ENCODE measurements at regions not wholly inside any gene's neighbourhood (a gene's known extent, or its start where the extent isn't known, plus 50 kb on each side); places are given as distances from the start of the nearest gene placed in this dataset.

DNA sequence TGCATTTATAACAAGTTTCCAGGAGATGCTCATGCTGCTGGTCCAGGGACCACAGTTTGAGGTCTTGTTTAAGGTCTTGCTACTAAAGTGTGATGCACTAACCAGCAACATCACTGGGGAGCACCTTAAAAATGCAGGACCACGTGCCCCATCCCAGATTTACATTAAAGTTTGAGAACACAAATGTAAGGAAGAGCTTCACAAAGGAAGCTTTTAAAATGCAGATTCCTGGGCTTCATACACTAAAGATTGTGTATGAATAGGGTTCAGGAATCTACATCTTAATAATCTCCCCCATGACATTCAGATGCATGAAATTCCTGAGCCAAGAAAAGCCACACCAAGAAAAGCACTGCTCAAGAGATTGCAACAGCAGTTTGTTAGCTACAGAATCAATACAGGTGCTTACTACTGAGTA is 235.3 kb upstream of the TANK start:
- no peak for DNase-seq

DNA sequence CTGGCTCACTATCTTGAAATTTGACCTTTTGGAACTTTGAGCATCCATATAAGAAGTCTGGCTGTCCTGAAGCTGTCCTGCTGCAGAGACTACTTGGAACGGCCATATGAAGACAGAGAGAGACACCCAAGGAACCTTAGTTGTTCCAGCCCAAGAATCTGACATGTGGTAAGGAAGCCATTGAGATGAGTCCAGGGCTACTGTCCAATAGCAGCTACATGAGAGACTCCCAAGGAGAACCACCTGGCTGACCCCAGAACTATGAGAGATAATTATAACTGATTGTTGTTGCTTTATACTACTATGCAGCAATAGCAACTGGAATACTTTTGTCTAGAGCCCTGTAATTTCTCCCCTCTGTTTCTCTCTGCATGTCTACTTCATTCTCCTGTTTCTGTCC is 234.3 kb upstream of the TANK start:
- no peak for DNase-seq

DNA sequence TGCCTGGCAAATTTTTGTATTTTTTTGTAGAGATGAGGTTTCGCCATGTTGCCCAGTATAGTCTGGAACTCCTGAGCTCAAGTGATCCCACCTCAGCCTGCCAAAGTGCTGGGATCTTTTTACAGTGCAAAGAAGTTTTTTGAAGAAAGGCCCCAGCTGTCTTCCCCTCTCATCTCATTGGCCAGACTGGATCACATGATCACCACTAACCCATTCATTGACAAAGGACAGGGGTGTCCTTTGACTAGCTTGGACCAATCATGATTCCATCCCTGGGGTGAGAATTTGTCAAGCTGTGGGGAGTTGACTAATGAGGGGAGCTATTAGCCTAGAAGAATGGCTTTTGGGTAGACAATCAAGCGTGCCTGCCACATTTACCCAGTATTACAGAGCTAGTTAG is 232.9 kb upstream of the TANK start:
- DNase-seq = no peak

DNA sequence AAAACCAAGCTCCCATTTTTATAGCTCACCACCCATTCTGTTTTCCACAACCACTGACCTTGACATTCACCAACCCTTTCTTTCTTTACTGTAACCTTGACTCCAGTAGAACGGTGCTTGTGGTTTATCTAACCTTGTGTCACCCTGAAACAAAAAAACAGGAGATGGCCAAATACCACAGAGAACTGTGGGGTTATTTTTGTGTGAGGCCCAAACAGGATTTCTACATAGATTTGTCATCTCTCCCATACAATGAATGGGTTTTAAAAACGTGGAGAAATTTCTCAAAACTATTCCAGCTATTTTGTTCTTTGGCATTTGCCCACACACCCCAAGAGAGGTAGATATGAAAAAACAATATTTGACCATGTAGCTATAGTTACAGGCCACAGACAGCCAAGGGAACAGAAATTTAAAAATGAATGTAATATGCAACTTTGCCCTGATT is 231.3 kb upstream of the TANK start:
- no peak for DNase-seq

DNA sequence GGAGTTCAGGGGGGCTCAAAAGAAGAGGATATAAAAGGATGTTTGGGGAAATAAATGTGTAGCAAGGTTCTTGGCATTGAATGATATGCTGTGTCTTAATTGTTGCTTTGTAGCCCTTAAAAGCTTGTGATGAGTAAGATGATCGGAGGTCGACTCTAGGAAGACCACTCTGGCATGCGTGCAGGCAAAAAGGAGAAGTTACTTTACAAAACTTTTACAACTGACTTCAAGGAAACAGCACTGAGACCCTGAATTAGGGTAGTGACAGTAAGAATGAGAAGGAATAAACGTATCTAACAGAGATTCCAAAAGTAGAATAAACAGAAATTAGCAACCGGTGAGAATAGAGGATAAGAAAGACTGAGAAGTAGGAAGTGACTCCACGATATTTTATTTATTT is 228.7 kb upstream of the TANK start:
- DNase-seq = no peak

DNA sequence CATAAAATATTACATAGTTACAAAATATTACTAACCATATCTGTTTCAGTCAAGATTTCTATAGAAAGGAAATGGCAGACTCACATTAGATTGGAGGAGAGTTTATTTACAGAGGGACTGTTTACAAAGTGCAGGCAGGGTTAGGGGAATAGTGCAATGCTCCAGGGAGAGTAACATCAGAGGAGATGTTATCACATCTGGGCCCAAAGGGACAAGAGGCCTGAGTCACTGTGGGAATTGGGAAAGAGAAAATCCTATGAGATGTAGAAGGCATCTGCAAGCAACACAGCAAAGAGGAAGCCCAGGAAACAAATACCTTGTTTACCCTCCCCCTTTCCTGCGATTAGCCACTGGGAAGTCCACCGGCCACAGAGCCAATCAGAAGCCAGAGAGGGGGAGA is 227.3 kb upstream of the TANK start:
- DNase-seq = no peak

DNA sequence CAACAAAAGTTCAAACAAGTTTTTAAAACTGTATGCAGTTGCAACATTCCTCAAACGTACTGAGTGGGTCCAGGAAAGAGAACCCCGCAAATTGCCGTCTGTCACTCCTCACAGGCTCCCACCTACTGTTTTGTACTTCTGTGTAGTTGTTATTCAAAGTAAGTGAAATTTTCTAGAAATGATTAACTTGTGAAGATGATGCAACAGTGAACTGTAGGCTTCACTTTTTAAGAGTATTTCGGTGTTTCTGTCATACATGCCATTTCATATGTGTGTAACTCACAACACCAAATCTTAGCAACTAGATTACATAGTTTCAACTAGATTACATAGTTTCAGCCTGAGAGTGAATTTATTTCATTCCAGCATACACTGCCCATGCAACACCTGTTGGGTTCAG is 226.0 kb upstream of the TANK start:
- DNase-seq = no peak

DNA sequence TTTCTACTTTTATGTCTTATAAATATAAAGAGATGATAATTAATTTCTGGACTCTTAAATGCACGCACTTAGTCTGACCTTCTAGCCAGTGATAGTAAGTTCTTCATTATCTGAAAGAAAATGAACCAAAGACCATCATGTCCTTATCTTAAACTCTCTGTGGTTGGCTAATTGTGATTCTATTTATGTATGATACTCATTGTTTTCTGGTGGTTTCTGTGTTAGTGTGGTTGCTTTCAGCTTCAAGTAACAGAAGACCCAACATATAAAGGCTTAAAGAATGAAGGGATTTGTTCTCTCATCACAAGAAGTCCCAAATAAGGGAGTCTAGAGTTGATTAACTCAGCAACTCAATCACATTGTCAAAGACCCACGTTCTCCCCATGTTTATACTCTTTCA is 225.2 kb upstream of the TANK start:
- DNase-seq = no peak

DNA sequence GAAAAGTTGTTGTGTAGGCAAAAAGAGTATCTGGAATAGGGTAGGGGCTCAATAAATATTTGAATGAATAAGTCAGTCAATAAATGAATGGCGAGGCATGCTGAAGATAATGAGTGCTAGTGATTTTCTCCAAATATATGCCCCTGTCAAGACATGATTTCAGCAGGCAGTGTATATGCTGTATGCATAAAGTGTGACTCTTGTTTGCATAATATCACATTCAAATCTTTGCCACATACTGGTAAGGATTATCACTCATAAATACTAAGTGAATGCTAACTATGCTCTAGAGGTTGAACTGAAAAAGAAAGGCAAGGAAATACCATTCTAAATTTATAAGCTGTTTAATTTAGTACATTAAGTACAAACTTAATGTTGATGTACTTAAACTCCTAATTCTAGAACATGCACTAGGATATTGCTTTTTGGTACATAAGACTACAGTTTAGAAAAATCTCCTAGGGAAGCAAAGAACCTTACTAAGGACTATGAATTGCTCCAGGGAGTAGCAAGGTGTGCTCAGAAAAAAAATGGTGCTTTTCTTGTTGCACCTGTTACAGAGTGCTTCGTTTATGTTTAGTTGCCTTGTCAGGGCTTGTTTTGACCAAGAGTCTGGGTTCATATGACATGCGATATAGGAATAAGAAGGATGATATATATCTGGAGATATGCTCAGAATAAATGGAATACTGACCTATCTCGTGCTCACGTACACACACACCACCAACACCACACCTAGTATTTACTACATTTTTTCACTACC is 224.0 kb upstream of the TANK start:
- DNase-seq = no peak

DNA sequence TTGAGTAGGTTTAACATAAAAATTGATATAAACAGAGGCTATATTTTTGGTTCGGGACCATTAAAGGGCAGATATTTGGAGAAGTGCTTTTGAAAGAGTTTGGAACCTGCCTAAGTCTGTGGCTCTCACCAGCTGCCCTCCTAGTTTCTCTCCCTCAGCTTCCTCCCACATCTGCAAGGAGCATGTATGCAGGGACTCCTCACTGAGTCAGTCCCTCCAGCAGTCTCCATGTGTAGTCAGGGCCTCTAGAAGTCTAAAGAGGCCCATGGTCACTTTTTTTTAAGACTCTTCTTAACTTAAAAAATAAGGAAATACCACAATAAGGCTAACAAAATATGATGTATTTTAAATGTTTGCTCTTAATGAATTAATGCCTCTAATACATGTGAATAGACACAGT is 220.0 kb upstream of the TANK start:
- no peak for DNase-seq

DNA sequence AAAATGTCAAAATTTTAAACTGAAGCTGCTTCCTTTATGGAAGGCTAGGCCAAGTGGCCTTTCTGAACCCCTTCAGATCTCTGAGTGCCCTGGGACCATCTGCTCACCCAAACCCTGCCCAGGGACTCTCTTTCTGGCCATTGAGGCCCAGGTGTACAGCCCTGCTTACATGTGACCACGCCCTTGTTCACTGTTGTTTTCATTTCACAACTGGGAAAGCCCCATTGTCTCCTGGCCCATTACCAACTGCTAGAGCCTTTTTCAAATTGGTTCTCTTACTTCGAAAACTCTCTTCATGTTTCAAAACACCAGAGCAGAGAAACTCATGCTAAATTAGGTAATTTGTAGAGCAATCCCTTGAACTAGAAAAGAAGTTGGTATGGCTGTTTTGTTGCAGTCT is 219.5 kb upstream of the TANK start:
- no peak for DNase-seq

DNA sequence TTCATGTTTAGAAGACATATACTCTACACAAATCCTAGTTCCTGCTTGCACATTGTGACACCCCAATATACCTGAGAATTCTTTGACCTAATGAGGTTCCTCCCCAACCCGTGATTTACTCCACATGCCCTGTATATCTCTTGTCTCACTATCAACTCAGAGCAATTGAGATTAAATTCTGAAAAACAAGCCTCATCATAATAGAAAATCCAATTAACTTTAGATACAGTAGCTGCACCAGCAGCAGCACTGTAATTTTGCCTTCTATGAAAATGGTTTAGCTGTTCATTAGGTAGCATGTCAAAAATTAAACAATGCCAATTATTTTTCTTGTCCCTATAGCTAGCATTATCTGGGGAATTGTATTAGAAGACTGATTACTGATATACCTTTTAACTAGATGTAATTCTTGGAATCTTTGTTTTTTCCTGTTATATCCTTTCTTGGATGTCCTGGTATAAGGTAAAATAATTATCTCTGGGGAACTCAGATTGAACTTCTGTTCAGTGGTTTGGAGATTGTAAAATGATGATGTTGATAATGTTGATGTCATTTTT is 218.9 kb upstream of the TANK start:
- DNase-seq = no peak

DNA sequence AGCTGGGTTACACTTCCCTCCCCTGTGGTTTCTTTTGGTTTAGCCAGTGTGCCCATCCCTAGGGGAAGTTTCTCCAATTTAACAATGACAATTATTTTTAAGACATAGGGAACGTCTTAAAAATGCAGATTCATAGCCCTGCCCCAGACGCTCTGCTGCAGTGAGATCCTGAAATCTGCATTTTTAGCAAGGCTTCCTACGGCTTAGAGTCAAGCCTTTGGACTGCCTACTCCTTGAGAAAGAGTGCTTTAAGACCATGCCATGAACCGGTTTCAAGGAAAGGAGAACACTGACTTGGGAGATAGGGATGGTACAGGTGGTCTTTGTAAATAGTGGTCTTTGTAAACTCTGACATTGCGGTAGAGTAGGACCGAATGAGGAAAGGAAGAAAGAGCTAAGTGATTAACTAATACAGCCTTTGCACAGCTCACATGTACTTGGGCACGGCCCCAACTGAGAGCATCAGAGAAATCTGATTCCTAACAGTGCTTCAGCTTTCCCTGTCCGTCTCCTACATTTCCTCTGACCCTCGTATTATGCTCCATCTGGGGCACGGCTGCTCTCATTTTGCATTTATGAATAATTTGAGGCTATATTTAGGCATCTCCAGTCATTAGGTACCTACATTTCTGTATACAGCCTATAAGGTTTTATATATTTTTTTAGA is 217.6 kb upstream of the TANK start:
- DNase-seq = no peak

DNA sequence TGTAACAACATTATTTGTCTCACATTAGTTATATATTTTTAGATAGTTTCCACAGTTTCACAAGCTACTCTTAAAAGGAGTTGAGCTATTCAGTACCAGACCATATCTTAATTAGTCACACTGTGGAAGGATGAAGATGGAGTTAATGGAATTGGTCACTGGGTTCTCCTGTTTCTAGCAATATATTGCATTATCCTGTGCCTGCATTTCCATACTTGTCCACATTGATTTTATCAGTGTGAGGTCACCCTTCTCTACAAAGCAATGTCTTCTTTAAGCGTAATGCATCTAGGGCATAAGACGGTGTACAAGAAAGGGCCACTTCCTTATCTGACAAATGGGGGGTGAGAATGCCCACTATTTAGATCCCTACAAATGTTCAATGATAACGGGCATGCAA is 216.8 kb upstream of the TANK start:
- DNase-seq = no peak

DNA sequence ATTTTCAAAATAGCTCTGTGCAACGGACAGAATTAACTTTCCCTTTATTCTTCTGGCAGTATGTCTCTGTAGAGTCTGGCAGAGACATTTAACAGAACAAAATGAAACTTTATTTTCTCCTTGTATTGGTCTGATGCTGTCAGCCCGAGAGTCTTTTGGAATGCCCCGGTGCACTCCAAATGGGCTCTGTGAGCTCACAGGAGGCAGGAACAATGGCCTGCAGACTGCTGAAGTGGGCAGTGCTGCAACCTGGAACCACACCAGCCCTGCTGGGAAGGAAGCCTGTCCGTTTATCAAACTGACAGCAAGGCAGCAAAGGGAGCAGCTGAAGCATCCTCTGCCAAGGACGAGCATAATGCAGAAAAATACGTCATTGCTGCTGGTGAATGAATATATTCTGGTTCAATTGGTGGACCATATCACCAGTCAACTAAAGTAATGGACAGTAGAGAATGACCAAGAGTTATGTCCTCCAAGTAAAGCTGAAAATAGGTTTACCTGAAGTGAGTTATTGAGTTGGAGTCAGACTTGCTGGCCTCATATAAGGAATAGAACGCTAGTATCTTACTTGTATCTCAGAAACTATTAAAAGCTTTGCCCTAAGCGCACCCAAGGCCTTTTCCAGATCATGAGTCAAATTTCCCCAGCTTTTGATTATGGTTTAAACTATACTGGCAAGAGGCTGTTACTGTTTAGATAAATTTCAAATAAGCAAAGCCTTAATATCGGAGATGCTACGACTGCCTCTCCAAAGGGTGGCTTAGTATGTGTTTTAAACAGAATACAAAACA is 207.6 kb upstream of the TANK start:
- no peak for DNase-seq

DNA sequence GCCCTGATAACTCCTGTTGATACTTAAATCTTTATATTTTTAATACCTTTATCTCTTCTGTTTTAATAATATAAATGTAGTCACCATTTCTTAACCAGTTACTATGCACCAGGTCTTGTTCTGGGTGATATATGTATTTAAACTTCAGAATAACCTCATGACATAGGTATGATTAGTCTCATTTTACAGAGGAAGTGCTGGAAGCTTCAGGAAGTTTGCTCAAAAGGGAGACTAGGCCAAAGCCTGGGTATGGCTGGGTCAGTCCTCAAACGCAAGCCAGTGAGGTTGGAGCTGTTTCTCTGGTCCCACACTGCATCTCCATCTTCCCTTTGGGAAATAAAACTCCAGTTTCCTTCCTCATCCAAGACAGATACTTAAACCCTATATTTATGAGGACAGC is 204.7 kb upstream of the TANK start:
- DNase-seq = no peak

DNA sequence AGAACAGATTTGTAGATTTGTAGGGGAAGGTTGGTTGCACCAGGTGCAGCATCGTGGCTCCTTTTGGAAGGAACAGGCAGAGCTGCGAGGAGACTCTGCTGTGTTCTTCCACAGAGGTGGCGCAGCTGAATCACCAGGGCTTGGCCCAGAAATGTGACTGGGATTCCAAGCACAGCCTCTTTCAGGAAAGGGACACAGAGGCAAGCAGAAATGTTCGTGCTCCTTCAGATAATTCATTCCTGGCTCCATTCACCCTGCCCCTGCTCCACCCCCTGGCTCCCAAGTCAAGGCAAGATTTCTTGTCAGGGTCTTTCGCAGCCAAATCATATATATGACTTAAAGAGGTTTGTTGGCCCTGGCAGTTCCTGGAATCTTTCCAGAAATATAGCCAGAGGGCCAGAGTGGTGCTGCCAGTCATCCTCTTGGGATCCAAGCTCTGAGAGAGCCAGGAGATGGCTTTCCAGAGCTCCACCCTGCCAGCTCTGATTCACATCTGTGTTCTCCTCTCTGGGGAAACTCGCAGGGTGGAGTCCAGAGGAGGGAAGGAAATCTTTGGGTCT is 203.9 kb upstream of the TANK start:
- DNase-seq = no peak

DNA sequence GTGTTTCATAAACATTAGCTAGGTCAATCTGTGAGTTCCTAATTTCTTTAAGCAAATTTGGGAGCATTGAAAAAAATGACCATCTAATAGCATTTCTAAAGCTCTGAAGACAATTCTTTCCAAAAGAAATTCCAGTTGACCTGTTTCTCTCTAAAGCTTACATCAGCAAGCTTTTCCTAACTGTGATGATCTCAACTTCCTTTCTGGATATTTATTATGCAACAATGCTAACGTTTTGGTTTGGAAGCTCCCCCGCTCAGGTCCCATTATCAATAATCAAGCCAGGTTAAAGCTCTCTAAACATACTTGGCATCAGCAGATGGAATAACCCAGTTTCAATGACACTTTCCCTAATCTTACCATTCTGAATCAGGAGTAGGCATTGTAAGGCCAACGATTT is 196.3 kb upstream of the TANK start:
- no peak for DNase-seq

DNA sequence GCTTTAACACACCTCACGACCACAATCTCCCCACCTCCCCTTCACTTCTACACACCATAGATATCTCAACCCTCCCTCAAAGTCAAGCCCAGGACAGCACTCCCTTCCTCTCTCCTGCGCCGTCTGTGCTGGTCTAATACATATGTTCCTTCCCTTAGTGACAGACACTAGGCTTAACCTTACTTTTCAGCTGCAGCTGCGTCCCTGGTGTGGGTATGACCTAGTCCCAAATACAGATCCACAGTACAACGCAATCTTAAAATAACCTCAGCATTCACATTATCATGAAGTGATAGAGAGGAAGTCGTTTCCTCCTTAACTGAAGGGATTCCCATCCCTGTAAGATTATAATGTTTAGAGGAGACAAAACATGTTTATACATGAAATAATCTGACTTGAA is 192.7 kb upstream of the TANK start:
- no peak for DNase-seq

DNA sequence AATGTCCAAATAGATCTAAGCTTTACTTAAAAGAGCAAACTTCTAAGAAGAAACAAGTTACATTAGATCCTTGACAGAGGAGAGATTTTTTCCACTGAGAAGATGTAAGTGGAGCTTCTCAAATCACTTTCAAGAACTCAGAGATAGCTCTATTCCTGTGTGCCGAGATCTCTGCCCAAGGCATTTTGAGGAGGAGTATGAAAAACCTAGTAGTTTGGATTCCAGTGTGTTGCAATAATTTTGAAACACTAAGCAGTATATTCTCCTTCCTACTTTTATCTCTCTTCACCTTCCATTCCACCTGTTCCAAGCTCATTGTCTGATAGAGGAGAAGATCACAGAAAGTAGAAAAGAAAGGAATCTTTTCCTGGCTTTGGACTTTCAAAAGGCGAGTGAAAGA is 192.0 kb upstream of the TANK start:
- no peak for DNase-seq

DNA sequence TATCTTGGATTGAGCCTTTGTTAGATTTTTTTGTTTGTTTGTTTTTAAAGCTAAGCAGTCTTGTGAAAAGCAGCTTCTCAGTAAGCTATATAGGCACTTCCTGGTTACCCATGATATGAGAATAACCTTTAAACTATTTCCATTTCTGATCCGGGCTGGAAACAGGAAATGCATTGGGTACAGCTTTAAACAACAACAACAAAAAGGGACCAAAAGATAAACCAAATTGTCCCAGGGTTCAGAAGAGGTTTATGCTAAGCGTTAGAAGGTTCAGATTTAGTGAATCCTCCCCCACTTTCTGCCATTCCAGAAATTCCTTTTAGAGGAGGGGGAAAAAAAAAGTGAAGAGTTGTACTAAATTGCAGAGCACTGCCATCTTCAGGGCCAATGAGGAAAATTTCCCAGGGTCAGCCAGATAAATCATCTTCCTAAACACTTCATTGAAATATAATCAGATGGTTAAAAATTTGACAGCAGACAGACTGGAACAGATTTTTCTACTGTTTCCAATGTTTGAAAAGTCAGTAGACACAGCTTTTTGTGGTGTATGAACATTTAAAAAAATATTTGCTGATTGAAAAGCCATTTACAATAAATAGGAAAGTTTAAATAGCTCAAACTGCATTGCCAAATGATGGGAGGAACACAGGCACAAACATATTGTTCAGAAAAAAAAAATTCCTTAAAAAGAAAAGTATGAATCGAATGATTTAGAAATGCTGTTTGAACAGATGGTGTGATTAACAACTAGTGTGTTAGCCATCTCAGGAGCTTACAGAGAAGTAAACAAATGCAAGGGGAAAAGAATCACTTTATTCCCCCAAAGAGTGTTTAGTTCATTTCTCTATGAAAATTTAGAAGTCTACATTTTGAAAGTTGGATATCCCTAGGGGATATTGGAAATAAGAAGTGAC is 189.9 kb upstream of the TANK start:
- DNase-seq = no peak

DNA sequence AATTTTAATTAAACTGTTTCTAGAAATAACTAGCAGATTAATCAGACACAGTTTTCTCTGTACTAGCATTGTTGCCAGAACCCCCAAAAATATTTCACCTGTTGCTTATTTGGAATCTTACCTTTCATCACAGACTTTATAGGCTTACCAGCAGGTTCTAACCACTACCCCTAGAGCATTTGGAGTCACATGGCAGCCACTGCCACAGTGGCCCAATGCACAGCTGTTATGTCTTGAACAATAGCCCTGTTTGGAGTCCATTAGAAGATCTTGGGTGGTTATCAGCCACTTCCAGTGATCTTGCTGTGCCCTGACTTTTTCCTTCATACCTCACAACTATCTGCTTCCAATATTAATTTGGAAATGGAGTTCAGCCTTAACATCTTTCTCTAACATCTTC is 186.2 kb upstream of the TANK start:
- no peak for DNase-seq

Data from NCI-H1930 (cell line).